Right lobe of liver (tissue), 6 donors: ENCODE measurements at regions not wholly inside any gene's neighbourhood (a gene's known extent, or its start where the extent isn't known, plus 50 kb on each side); places are given as distances from the start of the nearest gene placed in this dataset.
"Not testable (repeated sequence)": the region's sequence is repeated elsewhere in the genome, so short reads cannot be mapped to it uniquely, and the experiment has no call there.

Experiments used
- ATAC-seq, 4 donors: fragments of 200-7000 bp; cut with Tn5 transposase; one replicate each; pipeline ENCODE4 v1.9.1; 2020; ENCODE audit warnings: mild to moderate bottlenecking in 4 of 4, moderate library complexity in 4 of 4
- DNase-seq, 3 donors: peaks; one replicate each; pipeline ENCODE4 v3.0.0-alpha.2; 2020
- H3K27ac ChIP-seq, 3 donors: fragments of 200-600 bp; one replicate each; pipeline ENCODE4 v1.8.0; 2022
- H3K27me3 ChIP-seq, 2 donors: fragments of 200-600 bp; one replicate each; pipeline ENCODE4 v1.8.0; 2022
- H3K36me3 ChIP-seq, 4 donors: fragments of 200-600 bp; sonication (generic) in 1 of 4; one replicate each; pipeline versions ENCODE4 v1.5.1 to v1.8.0; 2017 to 2022; ENCODE audit warnings: control low read depth in 1 of 4
- H3K4me1 ChIP-seq, 4 donors: fragments of 200-600 bp; sonication (generic) in 1 of 4; one replicate each; pipeline versions ENCODE4 v1.5.1 to v1.8.0; 2017 to 2022; ENCODE audit warnings: control low read depth in 1 of 4
- H3K4me3 ChIP-seq, 3 donors: fragments of 200-600 bp; one replicate each; pipeline ENCODE4 v1.8.0; 2022
- H3K9me3 ChIP-seq, 4 donors: fragments of 200-600 bp; sonication (generic) in 1 of 4; one replicate each; pipeline versions ENCODE4 v1.5.1 to v1.8.0; 2017 to 2022; ENCODE audit warnings: control low read depth in 1 of 4
- POLR2A ChIP-seq: fragments of 450-650 bp; IDR thresholded peaks from one replicate; pipeline ENCODE4 v1.6.1; 2017; ENCODE audit warnings: antibody characterized with exemption, mild to moderate bottlenecking
- WGBS: methylation state at CpG from one replicate; pipeline ENCODE4 v1.1.6; 2018; ENCODE audit warnings: low coverage, low lambda C conversion rate; ENCODE audit not compliant: insufficient coverage; ENCODE audit errors: missing lambda C conversion rate; 5-methylcytosine and 5-hydroxymethylcytosine counted together
- intact Hi-C, 2 donors: fragments of 100-400 bp; cut with DNase I; formaldehyde crosslinking; loops; one replicate each; pipeline versions ENCODE4 v1.11.2 to v1.14.1; 2022
- TF ChIP-seq, protein P1 (sequence below), 4 donors: fragments of 200-600 bp in 3 of 4; fragments of 450-650 bp in 1 of 4; IDR thresholded peaks; one replicate each; pipeline versions ENCODE4 v1.5.1 to v1.8.0; 2016 to 2022; ENCODE audit warnings: antibody characterized with exemption in 4 of 4, mild to moderate bottlenecking in 2 of 4
- donor health status: DM: no; HTN: yes; CAD: no.
- donor health status: DM: no; HTN: no; CAD: no.
- donor health status: DM: no; HTN: no; CAD: no.
- donor health status: DM: no; HTN: yes; CAD: no.
- donor health status: DM: no; HTN: yes; CAD: no.

DNA sequence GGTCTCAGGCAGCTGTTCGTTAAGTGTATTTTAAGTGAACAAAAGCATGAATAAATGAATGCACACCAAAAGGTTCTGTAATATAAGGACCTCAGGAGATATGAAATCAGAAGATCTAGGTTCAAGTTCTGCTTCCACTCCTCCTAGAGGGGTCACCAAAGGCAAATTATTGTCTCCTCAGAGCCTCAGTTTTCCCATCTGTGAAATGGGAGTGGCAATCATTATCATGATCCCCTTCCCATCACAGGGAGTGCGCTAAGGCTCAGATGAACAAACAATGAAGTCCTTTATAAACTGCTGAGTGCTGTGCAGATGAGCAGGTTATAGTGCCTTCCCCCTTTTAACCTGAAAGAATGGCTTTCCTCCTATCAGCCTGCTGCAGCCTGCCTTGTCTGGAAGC, 248.3 kb upstream of the C16orf82 start:
- H3K9me3 ChIP-seq, result no peaks in the 10 kb centered on the region
- no peaks in the 10 kb centered on the region for H3K36me3 ChIP-seq
- no peaks in the 10 kb centered on the region for H3K27me3 ChIP-seq
- DNase-seq (no peak), ATAC-seq (no peak)
- intact Hi-C loops, result no loop called here
- H3K4me1 ChIP-seq, result no peaks in the 10 kb centered on the region
- H3K27ac ChIP-seq, result no peak overlapping the region
- H3K4me3 ChIP-seq, result no peak overlapping the region
- TF ChIP-seq, protein P1, sequence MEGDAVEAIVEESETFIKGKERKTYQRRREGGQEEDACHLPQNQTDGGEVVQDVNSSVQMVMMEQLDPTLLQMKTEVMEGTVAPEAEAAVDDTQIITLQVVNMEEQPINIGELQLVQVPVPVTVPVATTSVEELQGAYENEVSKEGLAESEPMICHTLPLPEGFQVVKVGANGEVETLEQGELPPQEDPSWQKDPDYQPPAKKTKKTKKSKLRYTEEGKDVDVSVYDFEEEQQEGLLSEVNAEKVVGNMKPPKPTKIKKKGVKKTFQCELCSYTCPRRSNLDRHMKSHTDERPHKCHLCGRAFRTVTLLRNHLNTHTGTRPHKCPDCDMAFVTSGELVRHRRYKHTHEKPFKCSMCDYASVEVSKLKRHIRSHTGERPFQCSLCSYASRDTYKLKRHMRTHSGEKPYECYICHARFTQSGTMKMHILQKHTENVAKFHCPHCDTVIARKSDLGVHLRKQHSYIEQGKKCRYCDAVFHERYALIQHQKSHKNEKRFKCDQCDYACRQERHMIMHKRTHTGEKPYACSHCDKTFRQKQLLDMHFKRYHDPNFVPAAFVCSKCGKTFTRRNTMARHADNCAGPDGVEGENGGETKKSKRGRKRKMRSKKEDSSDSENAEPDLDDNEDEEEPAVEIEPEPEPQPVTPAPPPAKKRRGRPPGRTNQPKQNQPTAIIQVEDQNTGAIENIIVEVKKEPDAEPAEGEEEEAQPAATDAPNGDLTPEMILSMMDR (IDR thresholded peaks at IDR 0.05), result no peak
- no peak for TF ChIP-seq POLR2A
- WGBS, result 83% methylated on average over 2 of the region's 2 CpGs

DNA sequence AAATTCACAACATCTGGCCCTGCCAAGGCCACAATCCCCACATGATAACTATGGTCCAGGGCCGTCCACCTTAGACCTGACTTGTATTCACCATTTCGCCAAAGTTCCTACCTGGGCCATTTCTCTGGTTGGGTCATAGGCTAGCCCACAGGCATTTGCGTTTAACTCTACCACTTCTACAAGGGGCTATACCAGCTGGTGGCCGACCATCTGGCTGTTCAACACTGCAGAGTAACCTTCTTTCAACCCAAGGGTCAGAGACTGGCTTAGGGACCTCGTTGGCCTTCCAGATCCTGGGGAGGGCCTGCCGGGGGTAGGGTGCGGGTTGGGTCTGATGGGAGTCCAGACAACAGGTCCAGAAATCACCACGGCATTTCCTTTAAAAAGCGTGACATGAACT, 242.3 kb upstream of the C16orf82 start:
- Histone ChIP-seq H3K27me3 (no peaks in the 10 kb centered on the region), H3K36me3 (no peaks in the 10 kb centered on the region), H3K27ac (no peak overlapping the region), H3K9me3 (no peaks in the 10 kb centered on the region), H3K4me1 (no peaks in the 10 kb centered on the region), H3K4me3 (no peak overlapping the region)
- TF ChIP-seq, protein P1 (IDR thresholded peaks at IDR 0.05), result no peak
- no peak for TF ChIP-seq POLR2A
- 51% methylated on average over 7 of the region's 9 CpGs for WGBS
- DNase-seq (no peak), ATAC-seq (no peak)
- intact Hi-C loops, result no loop called here

DNA sequence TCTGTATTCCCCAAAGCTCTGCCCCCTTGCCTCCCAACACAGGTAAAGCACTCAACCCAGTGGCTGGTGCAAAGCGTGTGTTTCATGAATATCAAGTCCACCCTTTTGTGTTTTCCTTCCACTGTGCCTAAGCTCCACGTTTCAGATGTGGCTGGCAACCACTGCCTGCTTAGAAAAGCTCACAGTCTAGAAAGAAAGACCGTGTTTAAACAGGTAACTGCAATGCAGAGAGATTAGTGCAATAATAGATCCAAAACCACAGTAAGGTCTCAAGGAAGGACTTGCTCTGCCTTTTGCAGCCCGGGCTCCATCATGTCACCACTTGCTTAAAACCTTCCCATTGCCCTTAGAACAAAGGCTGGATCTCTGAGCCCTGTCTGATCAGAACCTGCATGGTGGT, 240.2 kb upstream of the C16orf82 start:
- intact Hi-C loops, result no loop called here
- no peak overlapping the region for H3K27ac ChIP-seq
- WGBS, result 31% methylated on average over 4 of the region's 4 CpGs
- H3K4me3 ChIP-seq, result no peak overlapping the region
- H3K9me3 ChIP-seq, result no peaks in the 10 kb centered on the region
- no peak for ATAC-seq
- TF ChIP-seq, protein P1 (IDR thresholded peaks at IDR 0.05), result no peak
- TF ChIP-seq POLR2A, result no peak
- no peaks in the 10 kb centered on the region for H3K27me3 ChIP-seq
- no peaks in the 10 kb centered on the region for H3K4me1 ChIP-seq
- DNase-seq, result no peak
- no peaks in the 10 kb centered on the region for H3K36me3 ChIP-seq

DNA sequence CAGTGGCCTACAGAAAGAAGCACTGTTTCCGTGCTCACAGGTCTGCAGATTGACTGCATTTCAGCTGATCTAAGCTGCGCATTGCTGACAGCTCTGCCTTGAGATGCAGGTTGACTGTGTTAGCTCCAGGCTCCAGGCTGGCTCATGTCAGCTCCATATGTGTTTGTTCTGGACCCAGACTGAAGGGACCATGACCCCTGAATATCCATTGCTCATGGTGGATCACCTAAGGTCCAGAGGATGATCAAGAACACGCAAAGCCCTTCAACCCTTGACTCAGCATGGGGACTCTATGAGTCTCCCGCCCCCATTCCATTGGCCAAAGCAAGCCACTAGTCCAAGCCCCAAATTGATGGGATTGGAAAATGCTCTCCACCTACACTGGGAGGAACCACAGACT, 239.3 kb upstream of the C16orf82 start:
- Histone ChIP-seq H3K4me1 (no peaks in the 10 kb centered on the region), H3K27me3 (no peaks in the 10 kb centered on the region), H3K4me3 (no peak overlapping the region), H3K27ac (no peak overlapping the region), H3K36me3 (no peaks in the 10 kb centered on the region), H3K9me3 (no peaks in the 10 kb centered on the region)
- DNase-seq (no peak), ATAC-seq (no peak)
- WGBS, result 62% methylated on average over 3 of the region's 4 CpGs
- intact Hi-C loops, result no loop called here
- TF ChIP-seq, protein P1 (IDR thresholded peaks at IDR 0.05), result no peak

DNA sequence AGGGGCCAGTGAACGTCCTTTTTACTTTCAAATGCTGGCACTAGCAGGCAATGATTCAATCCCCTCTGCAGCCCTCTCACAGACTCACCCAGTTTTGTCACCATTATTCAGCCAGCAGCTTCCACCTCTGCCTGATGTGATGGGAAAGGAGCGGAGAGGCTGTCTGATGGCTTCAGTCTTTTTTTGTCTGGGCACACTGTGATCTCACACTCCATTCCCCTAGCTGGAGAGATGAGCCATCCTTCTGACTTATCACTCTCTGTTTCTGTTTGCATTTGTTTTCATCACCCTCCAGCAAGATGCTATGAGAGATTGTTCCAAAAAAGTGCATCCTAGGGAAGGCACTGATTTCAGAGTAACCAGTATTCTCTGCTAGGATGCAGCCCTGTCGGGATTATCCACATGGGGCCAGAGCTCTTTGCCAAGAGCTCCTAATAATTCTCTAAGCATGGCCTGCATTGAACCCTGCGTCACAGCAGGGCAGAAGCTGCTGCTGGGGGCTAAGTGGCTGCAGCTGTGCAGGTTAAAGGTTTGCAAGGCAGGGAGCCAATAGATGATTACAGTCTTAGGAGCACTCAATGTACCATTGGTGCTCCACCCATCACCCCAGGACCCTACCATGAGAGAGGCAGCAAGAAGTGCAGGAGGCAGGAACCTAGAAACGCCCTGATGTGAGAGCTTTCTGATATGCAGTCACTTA, 236.1 kb upstream of the C16orf82 start:
- Histone ChIP-seq H3K27ac (no peak overlapping the region), H3K4me1 (no peaks in the 10 kb centered on the region), H3K9me3 (no peaks in the 10 kb centered on the region), H3K4me3 (no peak overlapping the region), H3K36me3 (no peaks in the 10 kb centered on the region), H3K27me3 (no peaks in the 10 kb centered on the region)
- TF ChIP-seq, protein P1 (IDR thresholded peaks at IDR 0.05), result no peak
- no peak for TF ChIP-seq POLR2A
- ATAC-seq, result no peak
- WGBS, result 33% methylated on average over 4 of the region's 5 CpGs
- intact Hi-C loops, result no loop called here
- DNase-seq, result no peak

DNA sequence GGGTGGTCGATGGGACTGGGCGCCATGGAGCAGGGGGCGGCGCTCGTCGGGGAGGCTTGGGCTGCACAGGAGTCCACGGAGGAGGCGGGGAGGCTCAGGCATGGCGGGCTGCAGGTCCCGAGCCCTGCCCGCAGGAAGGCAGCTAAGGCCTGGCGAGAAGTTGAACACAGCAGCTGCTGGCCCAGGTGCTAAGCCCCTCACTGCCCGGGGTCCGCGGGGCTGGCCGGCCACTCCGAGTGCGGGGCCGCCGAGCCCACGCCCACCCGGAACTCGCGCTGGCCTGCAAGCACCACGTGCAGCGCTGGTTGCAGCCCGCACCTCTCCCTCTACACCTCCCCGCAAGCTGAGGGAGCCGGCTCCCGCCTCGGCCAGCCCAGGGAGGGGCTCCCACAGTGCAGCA, 230.6 kb upstream of the C16orf82 start:
- H3K36me3 ChIP-seq, H3K27me3 ChIP-seq, H3K27ac ChIP-seq, ATAC-seq, intact Hi-C loops, H3K4me3 ChIP-seq, DNase-seq, H3K4me1 ChIP-seq, H3K9me3 ChIP-seq: not testable (repeated sequence)
- 80% methylated on average over 2 of the region's 31 CpGs for WGBS
